Naive B cell (primary cell): ENCODE measurements at regions not wholly inside any gene's neighbourhood (a gene's known extent, or its start where the extent isn't known, plus 50 kb on each side); places are given as distances from the start of the nearest gene placed in this dataset.

ENCODE experiments used
- ATAC-seq, 2 donors: fragments of 150-1000 bp; cut with Tn5 transposase; 2 replicates each; pipeline ENCODE4 v1.10.0; 2021; ENCODE audit warnings: low read depth in 2 of 2, mild to moderate bottlenecking in 2 of 2, moderate library complexity in 2 of 2
- DNase-seq: peaks from one replicate; pipeline ENCODE4 v3.0.0; 2022
- H3K27ac Mint-ChIP-seq, 6 donors: one replicate each; pipeline ENCODE4 v1.8.0; 2020 to 2022; ENCODE audit warnings: mild to moderate bottlenecking in 6 of 6, mixed read lengths in 6 of 6, moderate library complexity in 5 of 6, inconsistent platforms in 2 of 6
- H3K27me3 Mint-ChIP-seq, 3 donors: one replicate each; pipeline ENCODE4 v1.8.0; 2021 to 2022; ENCODE audit warnings: mixed read lengths in 3 of 3, mild to moderate bottlenecking in 1 of 3
- H3K36me3 Mint-ChIP-seq, 2 donors: one replicate each; pipeline ENCODE4 v1.8.0; 2020 to 2022; ENCODE audit warnings: mixed read lengths in 2 of 2, inconsistent platforms in 1 of 2, mild to moderate bottlenecking in 1 of 2
- H3K4me1 Mint-ChIP-seq, 3 donors: one replicate each; pipeline ENCODE4 v1.8.0; 2020 to 2022; ENCODE audit warnings: mixed read lengths in 3 of 3, inconsistent platforms in 1 of 3, mild to moderate bottlenecking in 1 of 3, moderate library complexity in 1 of 3
- H3K4me3 Mint-ChIP-seq, 8 donors: one replicate each; pipeline ENCODE4 v1.8.0; 2020 to 2022; ENCODE audit warnings: mild to moderate bottlenecking in 8 of 8, mixed read lengths in 8 of 8, moderate library complexity in 8 of 8, inconsistent platforms in 2 of 8
- H3K9me3 Mint-ChIP-seq, 7 donors: one replicate each; pipeline ENCODE4 v1.8.0; 2020 to 2022; ENCODE audit warnings: mixed read lengths in 7 of 7, mild to moderate bottlenecking in 5 of 7, inconsistent platforms in 2 of 7, moderate library complexity in 1 of 7

- Mint-ChIP-seq H3K4me3 (no peak overlapping the region), H3K27ac (no peak overlapping the region), H3K9me3 (peaks cover 0 to 7% (median 2%) of the 10 kb centered on the region in 7 donors), H3K36me3 (no peaks in the 10 kb centered on the region), H3K4me1 (peaks cover 0 to 4% (median 3%) of the 10 kb centered on the region in 3 donors), H3K27me3 (peaks cover 0 to 28% (median 10%) of the 10 kb centered on the region in 3 donors)
- DNase-seq (no peak), ATAC-seq (no peak)
Observed at GRCh38 chr20:48098099-48098498, 312.8 kb upstream of the SULF2 start.

- H3K4me1 Mint-ChIP-seq = peaks cover 0 to 4% (median 3%) of the 10 kb centered on the region in 3 donors
- H3K36me3 Mint-ChIP-seq = no peaks in the 10 kb centered on the region
- peak overlapping the region in 2 of 6 donors; percentile 46 to 87 for H3K27ac Mint-ChIP-seq
- H3K4me3 Mint-ChIP-seq = peak overlapping the region in 1 of 8 donors; percentile 59
- no peak for ATAC-seq
- peaks cover 3 to 29% (median 13%) of the 10 kb centered on the region in 3 donors for H3K27me3 Mint-ChIP-seq
- peaks cover 0 to 7% (median 2%) of the 10 kb centered on the region in 7 donors for H3K9me3 Mint-ChIP-seq
- no peak for DNase-seq
Observed at GRCh38 chr20:48096957-48097890, 311.9 kb upstream of the SULF2 start.

GRCh38 chr20:48096212-48096875 lies 311.1 kb upstream of the SULF2 start:
- Mint-ChIP-seq H3K9me3 (peaks cover 0 to 7% (median 2%) of the 10 kb centered on the region in 7 donors), H3K27me3 (peaks cover 9 to 29% (median 16%) of the 10 kb centered on the region in 3 donors), H3K4me3 (no peak overlapping the region), H3K4me1 (peaks cover 0 to 4% (median 3%) of the 10 kb centered on the region in 3 donors), H3K36me3 (no peaks in the 10 kb centered on the region), H3K27ac (peak overlapping the region in 2 of 6 donors; percentile 13 to 59)
- DNase-seq = no peak
- ATAC-seq = no peak

- Mint-ChIP-seq H3K4me1 (peaks cover 0 to 4% (median 3%) of the 10 kb centered on the region in 3 donors), H3K27ac (no peak overlapping the region), H3K36me3 (no peaks in the 10 kb centered on the region), H3K9me3 (peaks cover 0 to 7% (median 2%) of the 10 kb centered on the region in 7 donors), H3K4me3 (no peak overlapping the region), H3K27me3 (peaks cover 16 to 23% (median 17%) of the 10 kb centered on the region in 3 donors)
- no peak for DNase-seq
- no peak for ATAC-seq
Observed at GRCh38 chr20:48094944-48095343, 309.7 kb upstream of the SULF2 start.

GRCh38 chr20:48094196-48094749 lies 309.0 kb upstream of the SULF2 start:
- H3K27me3 Mint-ChIP-seq = peaks cover 23 to 24% (median 23%) of the 10 kb centered on the region in 3 donors
- H3K4me1 Mint-ChIP-seq = peaks cover 0 to 3% (median 2%) of the 10 kb centered on the region in 3 donors
- H3K36me3 Mint-ChIP-seq = no peaks in the 10 kb centered on the region
- no peak for ATAC-seq
- no peak overlapping the region for H3K4me3 Mint-ChIP-seq
- peaks cover 2 to 7% (median 3%) of the 10 kb centered on the region in 7 donors for H3K9me3 Mint-ChIP-seq
- H3K27ac Mint-ChIP-seq = no peak overlapping the region
- no peak for DNase-seq

- peaks cover 23 to 37% (median 34%) of the 10 kb centered on the region in 3 donors for H3K27me3 Mint-ChIP-seq
- H3K27ac Mint-ChIP-seq = no peak overlapping the region
- no peak for DNase-seq
- H3K9me3 Mint-ChIP-seq = peaks cover 0 to 7% (median 3%) of the 10 kb centered on the region in 7 donors
- H3K4me3 Mint-ChIP-seq = no peak overlapping the region
- no peaks in the 10 kb centered on the region for H3K36me3 Mint-ChIP-seq
- ATAC-seq = no peak
- H3K4me1 Mint-ChIP-seq = peaks cover 0 to 3% (median 0%) of the 10 kb centered on the region in 3 donors
Observed at GRCh38 chr20:48092596-48093280, 307.5 kb upstream of the SULF2 start.

- ATAC-seq = no peak
- Mint-ChIP-seq H3K36me3 (no peaks in the 10 kb centered on the region), H3K4me3 (no peak overlapping the region), H3K27ac (no peak overlapping the region), H3K9me3 (peaks cover 0 to 7% (median 3%) of the 10 kb centered on the region in 7 donors), H3K27me3 (peaks cover 20 to 46% (median 37%) of the 10 kb centered on the region in 3 donors), H3K4me1 (peaks cover 0 to 3% (median 0%) of the 10 kb centered on the region in 3 donors)
- DNase-seq = no peak
Observed at GRCh38 chr20:48090784-48091183, 305.5 kb upstream of the SULF2 start.

- ATAC-seq (no peak), DNase-seq (no peak)
- H3K27me3 Mint-ChIP-seq = peaks cover 20 to 46% (median 37%) of the 10 kb centered on the region in 3 donors
- peaks cover 2% of the 10 kb centered on the region in 2 donors for H3K36me3 Mint-ChIP-seq
- H3K4me1 Mint-ChIP-seq = peaks cover 0 to 1% (median 0%) of the 10 kb centered on the region in 3 donors
- peaks cover 0 to 9% (median 5%) of the 10 kb centered on the region in 7 donors for H3K9me3 Mint-ChIP-seq
- no peak overlapping the region for H3K27ac Mint-ChIP-seq
- H3K4me3 Mint-ChIP-seq = no peak overlapping the region
Observed at GRCh38 chr20:48090314-48090713, 305.0 kb upstream of the SULF2 start.

- peaks cover 7 to 19% of the 10 kb centered on the region in 2 donors for H3K36me3 Mint-ChIP-seq
- H3K27me3 Mint-ChIP-seq = peaks cover 3 to 48% (median 30%) of the 10 kb centered on the region in 3 donors
- H3K27ac Mint-ChIP-seq = no peak overlapping the region
- DNase-seq = no peak
- H3K4me1 Mint-ChIP-seq = no peaks in the 10 kb centered on the region
- H3K9me3 Mint-ChIP-seq = peaks cover 5 to 30% (median 14%) of the 10 kb centered on the region in 7 donors
- no peak for ATAC-seq
- no peak overlapping the region for H3K4me3 Mint-ChIP-seq
Observed at GRCh38 chr20:48080583-48080982, 295.3 kb upstream of the SULF2 start.

- peaks cover 0 to 4% of the 10 kb centered on the region in 2 donors for H3K36me3 Mint-ChIP-seq
- DNase-seq (no peak), ATAC-seq (no peak)
- H3K27me3 Mint-ChIP-seq = peaks cover 8 to 43% (median 30%) of the 10 kb centered on the region in 3 donors
- no peak overlapping the region for H3K27ac Mint-ChIP-seq
- no peaks in the 10 kb centered on the region for H3K4me1 Mint-ChIP-seq
- peaks cover 0 to 15% (median 4%) of the 10 kb centered on the region in 7 donors for H3K9me3 Mint-ChIP-seq
- H3K4me3 Mint-ChIP-seq = no peak overlapping the region
Observed at GRCh38 chr20:48079028-48079427, 293.7 kb upstream of the SULF2 start.

GRCh38 chr20:48076747-48077146 lies 291.5 kb upstream of the SULF2 start:
- no peak overlapping the region for H3K27ac Mint-ChIP-seq
- ATAC-seq = no peak

GRCh38 chr20:48076247-48076646 lies 291.0 kb upstream of the SULF2 start:
- H3K9me3 Mint-ChIP-seq = no peaks in the 10 kb centered on the region
- peaks cover 8 to 33% (median 30%) of the 10 kb centered on the region in 3 donors for H3K27me3 Mint-ChIP-seq
- no peaks in the 10 kb centered on the region for H3K36me3 Mint-ChIP-seq
- no peaks in the 10 kb centered on the region for H3K4me1 Mint-ChIP-seq
- ATAC-seq = no peak
- peak overlapping the region in 1 of 6 donors; percentile 8 for H3K27ac Mint-ChIP-seq
- no peak for DNase-seq
- H3K4me3 Mint-ChIP-seq = no peak overlapping the region

More at GRCh38 chr20:48076747-48077146, 291.5 kb upstream of the SULF2 start:
- Mint-ChIP-seq H3K4me3 (no peak overlapping the region), H3K36me3 (no peaks in the 10 kb centered on the region), H3K4me1 (no peaks in the 10 kb centered on the region), H3K9me3 (peaks cover 0 to 3% (median 0%) of the 10 kb centered on the region in 7 donors), H3K27me3 (peaks cover 8 to 33% (median 30%) of the 10 kb centered on the region in 3 donors)
- no peak for DNase-seq
